ENCODE measurements at regions not wholly inside any gene's neighbourhood (a gene's known extent, or its start where the extent isn't known, plus 50 kb on each side); places are given as distances from the start of the nearest gene placed in this dataset.
"Not testable (repeated sequence)": the region's sequence is repeated elsewhere in the genome, so short reads cannot be mapped to it uniquely, and the experiment has no call there.

DNA sequence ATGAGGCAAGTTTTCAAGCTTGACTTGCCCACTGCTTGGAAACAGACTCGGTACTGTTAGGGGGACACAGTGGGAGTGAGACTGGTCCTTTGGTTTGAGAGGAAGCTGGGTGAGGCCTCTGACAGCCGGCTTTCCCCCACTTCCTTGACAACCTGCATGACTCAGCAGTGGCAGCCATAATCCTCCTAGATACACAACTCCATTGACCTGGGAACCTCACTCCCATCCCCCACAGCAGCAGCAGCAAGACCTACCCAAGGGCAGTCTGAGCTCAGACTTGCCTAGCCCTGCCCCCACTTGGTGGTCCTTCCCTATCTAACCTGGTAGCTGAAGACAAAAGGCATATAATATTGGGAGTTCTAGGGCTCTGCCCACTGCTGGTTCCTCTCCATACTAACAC is 1043.5 kb upstream of the ALCAM start:
- no peak for DNase-seq

DNA sequence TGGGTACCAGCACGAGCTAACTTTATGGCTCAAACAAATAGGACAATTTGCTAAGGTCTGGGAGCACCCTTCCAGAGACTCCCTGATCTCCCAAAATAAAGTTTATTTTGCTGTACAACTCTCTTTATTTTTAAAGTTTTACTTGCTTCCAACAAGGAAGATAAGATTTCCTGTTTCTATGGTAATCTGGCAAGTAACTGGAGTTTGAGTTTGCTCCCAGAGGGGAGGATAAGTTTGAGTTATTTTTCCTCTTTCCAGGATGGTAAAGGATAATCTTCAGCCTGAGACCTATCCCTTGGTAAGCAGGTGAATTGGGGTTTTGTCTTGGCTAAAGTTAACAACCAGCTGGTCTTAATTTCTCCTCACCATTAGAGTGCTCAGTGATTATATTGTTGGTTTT is 1019.4 kb upstream of the ALCAM start:
- DNase-seq: no peak

DNA sequence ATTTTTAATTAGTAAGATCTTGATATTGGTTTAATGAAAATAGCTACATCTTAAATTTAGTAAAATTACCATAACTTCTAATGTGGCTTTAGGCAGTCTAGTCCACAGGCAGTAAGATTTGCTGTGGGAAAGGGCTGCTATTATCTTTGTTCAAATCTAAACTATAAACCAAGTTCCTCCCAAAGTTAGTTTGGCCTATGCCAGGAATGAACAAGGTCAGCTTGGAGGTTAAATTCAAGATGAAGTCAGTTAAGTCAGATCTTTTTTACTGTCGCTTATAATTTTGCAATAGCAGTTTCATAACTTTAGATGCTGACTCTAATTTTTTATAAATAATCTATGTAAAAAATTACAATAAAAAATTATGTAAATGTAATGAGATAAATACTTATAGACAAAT is 1016.9 kb upstream of the ALCAM start:
- no peak for DNase-seq

DNA sequence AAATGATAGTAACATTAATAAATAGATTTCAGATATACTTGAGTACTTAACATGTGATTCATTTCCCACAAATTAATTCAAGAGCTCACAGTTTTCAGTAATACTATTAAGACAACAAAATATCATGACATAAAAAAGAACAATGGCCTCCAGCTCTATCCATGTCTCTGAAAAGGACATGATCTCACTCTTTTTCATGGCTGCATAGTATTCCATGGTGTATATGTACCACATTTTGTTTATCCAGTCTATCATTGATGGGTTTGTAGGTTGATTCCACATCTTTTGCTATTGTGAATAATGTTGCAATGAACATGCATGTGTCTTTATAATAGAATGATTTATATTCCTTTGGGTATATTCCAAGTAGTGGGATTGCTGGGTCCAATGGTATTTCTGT is 1012.8 kb upstream of the ALCAM start:
- DNase-seq: no peak

DNA sequence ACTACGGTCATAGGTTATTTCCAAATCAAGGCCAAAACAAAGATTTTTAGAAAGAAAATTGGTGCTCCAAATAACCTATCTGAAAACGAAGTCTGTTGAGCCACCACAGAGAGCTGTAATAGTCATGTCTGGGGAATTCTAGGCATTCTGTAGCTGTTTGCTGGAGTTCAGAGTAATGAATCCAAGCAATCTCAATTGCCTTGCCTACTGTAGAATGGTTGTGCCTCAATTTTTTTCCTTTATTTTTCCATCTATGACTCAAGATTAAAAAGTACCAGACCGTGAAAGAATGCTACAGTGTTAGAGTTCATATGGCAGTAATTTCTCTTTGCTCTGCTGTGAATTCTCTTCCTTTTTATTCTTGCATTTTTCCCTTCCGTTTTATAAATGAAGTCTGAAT is 1007.2 kb upstream of the ALCAM start:
- DNase-seq: no peak

DNA sequence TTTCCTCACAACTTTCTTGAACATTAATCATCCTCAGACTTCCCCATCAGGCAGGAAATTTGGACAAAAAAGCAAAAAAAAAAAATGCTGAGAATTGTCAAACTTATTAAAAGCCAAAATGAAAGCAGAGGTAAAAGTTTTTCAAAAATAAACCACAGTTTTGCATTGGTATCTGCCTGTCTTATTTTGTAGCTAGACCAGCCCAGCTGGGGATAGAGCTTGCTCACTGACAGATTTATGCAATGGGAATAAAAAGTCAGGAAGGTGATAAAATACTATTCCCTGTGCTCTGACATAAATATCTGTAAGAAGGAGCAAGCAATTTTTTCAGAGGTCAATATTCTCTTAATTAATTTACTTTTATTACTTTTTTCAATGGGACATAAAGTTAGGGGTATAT is 1006.7 kb upstream of the ALCAM start:
- DNase-seq: no peak

DNA sequence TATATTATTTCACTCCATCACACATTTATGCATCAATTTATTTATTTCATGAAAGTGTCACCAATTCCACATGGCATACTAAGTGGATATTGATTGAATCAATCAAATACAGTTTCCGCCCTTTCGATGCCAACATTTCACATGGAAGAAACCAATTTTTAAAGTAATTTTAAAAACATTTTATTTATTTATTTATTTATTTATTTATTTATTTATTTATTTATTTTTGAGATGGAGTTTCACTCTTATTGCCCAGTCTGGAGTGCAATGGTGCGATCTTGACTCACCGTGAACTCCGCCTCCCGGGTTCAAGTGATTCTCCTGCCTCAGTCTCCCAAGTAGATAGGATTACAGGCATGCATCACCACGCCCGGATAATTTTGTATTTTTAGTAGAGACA is 1005.0 kb upstream of the ALCAM start:
- DNase-seq: not testable (repeated sequence)

DNA sequence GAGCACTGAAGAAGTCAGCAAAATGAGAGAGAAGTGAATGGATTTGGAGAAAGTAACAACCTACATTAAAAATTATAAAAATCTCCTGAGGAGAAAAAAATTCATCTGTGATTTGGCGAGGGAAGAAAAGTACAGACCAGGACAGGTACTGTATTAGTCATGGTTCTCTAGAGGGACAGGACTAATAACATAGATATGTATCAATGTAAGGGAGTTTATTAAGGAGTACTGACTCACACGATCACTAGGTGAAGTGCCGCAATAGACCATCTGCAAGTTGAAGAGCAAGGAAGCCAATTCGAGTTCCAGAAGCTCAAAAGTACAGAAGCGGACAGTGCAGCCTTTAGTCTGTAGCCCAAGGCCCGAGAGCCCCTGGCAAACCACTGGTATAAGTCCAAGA is 1004.4 kb upstream of the ALCAM start:
- DNase-seq: no peak

DNA sequence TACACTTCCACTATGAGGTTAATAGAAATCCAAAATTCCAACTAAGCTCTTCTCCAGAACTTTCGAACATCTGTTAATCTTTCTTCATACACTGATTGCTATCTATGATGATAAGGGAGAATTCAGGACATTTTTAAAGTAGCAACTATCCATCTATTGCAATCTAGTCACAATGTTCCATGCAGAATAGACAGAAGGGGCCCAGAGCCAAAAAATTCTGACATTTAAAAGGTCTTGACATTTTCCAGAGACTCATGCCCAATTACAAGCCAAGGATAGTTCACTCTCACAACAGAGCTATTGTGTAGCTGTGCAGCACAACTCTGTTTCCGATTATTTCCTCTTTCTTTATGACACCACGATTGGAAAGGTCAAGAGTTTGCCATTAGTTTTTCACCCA is 999.7 kb upstream of the ALCAM start:
- no peak for DNase-seq

DNA sequence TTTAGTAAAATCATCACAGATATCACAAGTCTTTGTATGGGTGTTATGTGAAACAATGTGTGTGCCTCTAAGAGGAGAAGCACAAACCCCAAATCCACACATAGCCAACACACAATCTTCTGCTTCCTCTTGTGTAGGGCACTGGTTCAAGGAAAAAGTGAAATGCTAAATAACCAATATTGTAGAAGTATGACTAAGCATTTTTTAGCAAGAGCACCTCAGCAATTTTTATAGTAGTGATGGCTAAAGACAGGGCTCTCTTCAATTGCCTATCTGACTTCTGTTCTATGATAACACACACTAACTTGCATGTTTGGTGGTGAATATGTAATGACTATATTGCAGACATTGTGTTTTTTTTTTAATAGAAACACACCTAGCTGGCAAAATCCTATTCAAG is 997.9 kb upstream of the ALCAM start:
- DNase-seq: no peak

DNA sequence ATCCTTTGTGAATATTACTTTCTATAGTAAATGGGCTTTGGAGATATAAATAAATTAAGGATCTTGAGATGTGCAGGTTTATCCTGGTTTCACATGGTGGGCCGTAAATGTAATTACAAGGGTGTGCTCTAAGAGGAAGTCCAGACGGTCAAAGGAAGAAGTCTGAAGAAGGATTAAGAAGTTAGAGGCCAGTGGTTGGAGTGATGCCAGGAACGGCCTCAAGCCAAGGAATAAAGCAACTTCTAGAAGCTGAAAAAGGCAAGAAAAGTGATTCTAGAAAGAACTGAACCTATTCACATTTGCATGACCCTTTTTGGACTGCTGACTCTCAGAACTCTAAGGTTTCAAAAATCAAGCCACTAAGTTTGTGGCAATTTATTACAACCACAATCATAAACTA is 981.3 kb upstream of the ALCAM start:
- no peak for DNase-seq

DNA sequence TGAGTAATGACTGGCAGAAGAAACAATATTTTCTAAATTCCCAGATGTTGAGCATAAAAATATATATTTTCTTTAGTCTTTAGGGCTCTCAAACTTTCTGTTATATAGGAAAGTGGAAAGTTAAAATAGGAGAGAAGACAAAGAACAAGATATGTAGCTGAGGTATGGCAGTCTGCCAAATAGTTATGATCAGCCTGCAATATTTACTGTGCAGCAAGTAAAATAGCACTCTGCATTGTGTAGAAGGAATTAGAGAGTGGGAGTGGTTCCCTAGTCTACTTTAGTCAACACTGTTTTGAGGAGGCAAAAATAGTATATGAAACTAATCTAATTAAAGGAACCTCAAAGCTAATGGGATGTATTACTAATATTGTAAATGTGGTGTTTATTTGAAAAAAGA is 978.1 kb upstream of the ALCAM start:
- DNase-seq: no peak

DNA sequence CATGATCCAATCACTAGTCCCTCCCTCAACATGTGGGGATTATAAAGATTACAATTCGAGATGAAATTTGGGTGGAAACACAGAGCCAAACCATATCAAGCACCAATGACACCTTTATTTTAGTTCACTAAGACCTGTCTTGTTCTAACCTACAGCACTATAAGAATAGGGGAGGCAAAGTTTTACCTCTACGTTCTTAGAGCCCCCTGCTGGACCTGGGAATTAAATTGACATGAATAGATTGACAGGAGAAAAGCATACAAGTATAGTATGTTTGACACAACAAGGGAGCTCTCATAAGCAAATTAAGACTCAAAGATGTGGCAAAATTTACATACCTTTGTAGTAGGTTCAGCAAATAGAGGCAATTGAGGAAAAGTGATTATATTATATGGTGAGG is 974.4 kb upstream of the ALCAM start:
- DNase-seq: no peak

DNA sequence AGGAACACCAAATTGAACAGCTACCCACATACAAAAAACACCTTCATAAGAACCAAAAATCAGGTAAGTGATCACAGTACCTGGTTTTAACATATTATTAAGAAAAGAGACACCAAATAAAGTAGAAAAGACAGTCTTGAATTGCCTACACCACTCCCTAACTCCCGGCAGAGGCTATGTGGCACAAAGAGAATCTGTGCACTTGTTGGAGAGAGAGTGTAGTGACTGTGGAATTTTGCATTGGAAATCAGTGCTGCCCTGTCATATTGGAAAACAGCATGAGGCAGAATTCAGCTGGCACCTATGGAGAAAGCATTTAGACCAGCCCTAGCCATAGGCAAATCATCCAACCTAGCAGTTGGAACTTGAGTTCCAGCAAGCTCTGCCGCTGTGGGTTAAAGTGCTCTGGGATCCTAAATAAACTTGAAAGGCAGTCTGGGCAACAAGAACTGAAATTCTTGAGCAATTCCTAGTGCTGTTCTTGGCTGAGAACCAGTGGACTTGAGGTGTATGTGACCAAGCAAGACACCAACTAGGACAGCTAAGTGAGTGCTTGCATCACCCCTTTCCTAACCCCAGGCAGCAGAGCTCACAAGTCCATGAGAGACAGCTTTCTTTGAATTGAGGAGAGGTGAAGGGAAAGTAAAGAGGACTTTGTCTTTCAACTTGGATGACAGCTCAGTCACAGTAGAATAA is 969.6 kb upstream of the ALCAM start:
- no peak for DNase-seq

DNA sequence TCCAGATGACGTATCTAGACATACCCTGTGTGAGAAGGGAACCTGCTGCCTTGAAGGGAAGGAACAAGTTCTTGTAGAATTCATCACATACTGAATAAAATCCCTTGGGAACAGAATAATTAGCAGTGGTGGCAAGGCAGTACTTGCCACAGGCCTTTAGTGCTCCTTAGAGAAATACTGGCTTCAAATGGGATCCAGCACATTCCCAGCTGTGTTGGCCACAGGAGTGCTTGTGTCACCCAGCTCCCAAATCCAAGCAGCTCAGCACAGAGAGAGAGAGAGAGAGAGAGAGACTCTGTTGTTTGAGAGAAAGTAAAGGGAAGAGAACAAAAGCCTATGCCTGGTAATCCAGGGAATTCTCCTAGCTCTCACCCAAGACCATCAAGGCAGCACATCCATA is 969.0 kb upstream of the ALCAM start:
- no peak for DNase-seq

DNA sequence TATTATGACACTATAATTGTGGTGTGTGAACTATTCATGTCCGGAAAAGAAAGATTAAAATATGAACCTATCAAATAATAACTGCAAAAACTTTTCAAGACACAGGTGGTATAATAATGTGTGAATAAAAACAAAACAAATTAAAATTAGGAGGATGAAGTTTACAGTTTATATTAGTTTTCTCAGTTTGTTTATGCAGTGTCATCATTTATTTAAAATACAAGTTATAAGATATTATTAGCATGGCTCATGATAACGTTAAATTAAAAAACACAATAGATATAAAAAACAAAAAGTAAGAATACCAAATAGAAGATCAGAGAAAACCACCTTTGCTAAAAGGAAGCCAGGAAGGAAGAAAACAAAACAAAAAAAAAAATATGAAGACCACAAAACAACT is 963.8 kb upstream of the ALCAM start:
- no peak for DNase-seq

DNA sequence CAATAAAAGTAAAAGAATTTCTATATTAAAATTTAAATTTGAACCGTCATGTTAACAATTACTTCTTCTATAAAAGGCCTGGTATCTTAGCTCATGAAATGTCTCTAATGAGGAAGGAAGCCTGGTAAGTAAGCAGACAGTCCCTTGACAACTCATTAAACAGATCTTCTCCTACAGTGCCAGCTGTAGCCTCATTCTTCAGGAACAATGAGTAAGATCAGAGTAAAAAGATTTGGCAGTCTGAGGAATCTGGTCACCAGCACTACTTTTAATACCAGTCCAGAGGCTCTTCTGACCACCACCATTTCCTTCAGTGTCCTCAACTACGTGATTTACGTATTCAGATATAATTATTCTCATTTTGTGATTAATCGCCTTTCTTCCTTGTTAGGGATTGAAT is 955.0 kb upstream of the ALCAM start:
- no peak for DNase-seq

DNA sequence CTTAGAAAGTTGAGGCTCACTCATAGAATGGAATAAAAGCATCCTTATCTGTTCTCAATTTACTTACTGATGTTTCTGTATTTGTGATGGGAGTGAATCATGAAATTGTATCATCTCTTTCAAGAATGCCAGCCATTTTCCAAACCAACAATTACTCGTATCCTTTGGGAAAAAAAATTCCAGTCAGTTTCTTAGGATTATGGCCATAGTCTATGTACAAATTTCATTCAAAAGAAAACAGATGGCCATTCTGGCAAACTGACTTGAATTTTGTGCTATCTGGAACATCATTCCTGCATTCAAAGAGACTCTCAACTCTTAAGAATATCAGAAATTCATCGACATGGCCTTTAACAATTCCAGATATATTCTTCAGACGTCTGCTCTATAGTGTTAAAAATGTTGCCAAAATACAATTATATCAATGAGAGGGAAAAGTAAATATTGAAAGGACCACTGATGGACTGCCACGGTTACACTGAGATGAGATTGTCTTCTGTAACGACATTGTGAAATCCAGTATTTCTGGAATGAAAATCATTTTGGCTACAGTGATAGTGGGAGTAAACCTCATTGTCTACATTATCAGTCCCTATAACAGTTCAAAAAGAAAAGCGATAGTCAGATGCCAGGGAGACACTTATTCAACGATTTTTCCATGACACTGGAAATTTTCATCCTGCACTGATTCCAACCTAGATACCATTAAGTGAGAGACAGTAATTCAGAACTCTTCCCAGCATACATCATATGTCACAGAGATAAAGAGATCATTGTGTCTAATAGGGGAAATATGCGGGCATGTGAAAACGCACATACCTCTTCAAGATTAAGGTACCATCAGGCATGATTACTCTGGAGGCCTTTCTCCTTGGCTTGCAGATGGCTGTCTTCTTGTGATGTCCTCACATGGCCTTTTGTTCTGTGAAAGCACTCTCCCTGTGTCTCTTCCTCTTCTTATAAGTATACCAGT is 953.8 kb upstream of the ALCAM start:
- DNase-seq: no peak

DNA sequence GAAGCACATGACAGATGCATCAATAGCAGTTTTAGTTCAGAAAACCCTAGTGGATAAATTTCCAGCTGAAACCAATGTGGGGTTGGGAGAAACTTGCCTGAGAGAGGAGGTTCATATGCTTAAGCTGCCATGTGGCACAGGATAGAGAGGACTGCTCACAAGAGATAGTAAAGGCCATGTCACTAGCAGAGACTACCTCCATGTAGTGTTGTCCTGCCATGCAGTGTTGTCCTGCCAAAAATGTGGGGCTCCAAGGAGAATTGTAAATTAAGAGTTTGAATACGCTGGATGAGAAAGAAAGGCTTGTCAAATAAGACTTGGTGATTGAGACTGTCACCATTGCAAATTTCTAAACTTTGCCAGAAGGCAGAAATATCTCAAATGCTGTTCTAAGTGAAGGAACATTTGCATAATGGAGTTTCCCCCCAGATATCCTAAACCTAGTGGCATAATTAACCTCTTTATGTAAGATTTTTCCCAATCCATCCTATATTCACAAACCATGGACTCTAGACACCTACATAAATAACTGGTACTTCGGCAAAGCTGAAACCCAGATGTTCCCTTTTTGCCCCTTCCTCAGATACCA is 938.3 kb upstream of the ALCAM start:
- no peak for DNase-seq

DNA sequence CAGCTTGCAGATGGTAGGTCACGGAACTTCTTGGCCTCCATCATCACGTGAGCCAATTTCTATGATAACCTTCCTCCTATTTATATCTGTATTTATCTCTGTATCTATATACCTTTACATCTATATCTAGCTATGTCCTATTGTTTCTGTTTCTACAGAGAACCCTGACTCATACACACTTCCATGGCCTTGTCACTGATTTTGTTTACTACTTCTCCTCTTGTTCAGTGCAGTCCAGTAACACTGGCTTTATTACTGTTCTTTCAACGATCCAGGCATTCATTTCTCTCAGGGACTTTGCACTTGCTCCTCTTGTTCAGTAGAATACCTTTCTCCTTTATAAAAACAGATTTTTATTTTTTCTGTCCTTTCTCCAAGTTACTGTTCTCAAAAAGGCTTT is 937.0 kb upstream of the ALCAM start:
- no peak for DNase-seq

DNA sequence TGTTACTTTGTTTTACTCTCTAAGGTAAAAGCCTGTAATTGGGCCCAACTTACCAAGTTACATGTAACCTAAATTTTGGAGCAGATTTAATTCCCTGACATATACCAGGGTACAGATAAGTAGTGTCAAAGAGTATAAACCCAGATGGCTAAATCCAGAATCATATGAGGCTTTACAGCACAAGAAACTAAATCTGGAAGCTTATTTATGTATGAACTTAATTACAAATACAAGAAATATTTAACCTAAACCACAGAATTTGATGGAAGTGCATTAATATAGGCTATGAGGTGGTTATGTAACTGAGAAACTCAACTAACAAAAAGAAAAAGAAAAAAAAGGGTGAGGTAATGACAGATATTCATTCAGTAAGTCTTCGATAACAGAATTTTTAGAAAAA is 930.2 kb upstream of the ALCAM start:
- no peak for DNase-seq

DNA sequence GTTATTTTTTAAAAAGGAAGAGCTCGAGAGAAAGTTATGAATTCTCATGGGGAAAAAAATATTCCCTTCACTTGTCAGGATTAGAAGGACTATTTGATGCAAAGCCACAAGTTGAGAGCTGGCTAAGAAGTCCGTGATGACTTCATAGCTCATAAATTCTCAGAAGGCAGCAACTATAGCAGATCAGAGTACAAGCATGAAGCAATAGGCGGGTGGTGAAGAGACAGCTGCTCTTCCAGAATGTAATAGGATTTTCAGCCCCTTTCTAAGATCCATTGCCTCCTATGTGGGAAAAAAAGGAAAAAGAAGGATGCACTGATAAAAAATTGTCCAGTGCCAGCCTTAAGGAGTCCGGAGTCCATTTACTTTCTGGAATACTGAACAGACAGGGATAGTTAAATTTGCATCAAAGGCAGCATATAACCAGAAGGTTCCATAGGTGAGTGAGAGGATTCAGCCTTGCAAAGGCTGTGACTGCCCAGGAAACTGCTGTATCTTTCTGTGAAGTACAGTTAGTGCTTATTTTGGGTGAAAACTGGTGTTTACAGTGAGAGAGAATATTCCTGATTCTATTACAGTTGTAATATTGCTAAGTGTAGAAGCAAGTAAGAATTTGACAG is 929.5 kb upstream of the ALCAM start:
- DNase-seq: no peak

DNA sequence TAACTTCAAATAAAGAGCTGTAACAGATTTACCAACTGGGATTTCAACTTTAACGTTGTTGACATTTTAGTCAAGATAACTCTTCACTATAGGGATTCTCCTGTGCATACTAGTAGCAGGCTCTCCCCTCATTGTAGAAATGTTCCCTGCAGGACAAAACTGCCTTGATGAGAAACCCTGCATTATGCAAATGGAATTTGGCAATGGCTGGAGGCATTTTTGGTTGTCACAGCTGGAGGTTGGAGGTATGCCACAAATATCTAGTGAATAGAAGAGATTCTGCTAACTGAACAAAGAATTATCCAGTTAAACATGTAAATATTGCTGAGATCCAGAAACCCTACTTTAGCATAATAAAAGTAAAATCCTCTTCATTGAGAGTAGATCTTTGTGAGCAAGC is 928.8 kb upstream of the ALCAM start:
- DNase-seq: no peak

DNA sequence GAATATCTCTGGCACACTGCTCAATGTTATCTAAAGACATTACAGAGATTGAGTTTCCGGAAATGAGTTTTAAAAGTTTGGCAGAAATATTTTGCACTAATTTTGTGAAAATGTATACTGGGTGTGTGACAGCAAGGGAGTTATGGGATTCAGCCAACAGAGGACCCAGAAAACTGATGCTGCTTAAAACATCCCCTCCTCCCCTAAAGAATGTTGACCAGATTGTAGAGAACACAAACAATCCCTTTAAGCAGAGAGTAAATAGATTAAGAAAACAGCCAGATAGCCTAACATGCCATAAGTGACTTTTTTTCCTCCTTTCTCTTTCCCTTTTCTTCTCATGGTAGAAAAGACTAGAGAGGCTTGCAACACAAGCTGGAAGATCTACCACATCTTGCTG is 928.0 kb upstream of the ALCAM start:
- no peak for DNase-seq

Data from hematopoietic multipotent progenitor cell treated with erythropoietin and hydrocortisone succinate and interleukin-3 and kit ligand, for 8 days (in vitro differentiated cells).